ENCODE measurements at regions not wholly inside any gene's neighbourhood (a gene's known extent, or its start where the extent isn't known, plus 50 kb on each side); places are given as distances from the start of the nearest gene placed in this dataset.
A peak's percentile ranks its signal among the peaks of the same experiment; 100 is the strongest.
"Not testable (repeated sequence)": the region's sequence is repeated elsewhere in the genome, so short reads cannot be mapped to it uniquely, and the experiment has no call there.

DNA sequence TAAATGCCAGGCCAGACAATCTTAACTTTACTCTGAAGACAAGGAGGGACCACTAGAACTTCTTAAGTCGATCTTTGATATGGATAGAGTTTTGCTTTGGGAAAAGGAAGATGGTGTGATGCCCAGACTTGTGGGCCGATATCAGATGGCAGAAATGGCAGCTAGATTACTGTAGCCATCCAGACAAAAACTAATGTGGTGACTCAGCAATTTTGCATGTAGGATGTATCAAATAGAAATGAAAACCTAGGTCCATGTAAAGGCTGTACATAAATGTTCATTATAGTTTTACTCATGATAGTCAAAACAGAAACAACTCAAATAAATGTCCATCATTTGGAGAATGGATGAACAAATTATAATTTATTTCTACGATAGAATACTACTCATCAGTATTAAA is 121.5 kb downstream of the APIP start:
- DNase-seq (ENCODE audit: low read depth) = no peak

DNA sequence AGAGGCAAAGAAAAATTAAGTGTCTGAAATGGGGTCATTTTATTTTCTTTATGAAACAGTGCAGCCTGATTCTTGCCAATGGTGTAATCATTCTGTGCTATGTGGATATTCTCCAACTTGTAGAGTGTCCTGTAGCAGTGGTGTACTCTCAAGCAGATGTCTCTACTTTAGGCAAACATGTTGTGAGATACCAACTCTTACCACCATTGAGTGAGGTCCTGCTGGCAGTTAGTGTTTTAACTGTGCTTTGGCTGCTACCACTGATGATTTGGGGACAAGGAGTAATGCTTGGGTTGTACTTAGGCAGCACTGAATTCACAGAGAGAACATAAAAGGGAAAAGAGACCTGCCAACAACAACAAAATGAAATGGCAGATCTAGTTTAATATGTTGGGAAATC is 122.5 kb downstream of the APIP start:
- no peak for DNase-seq (ENCODE audit: low read depth)

DNA sequence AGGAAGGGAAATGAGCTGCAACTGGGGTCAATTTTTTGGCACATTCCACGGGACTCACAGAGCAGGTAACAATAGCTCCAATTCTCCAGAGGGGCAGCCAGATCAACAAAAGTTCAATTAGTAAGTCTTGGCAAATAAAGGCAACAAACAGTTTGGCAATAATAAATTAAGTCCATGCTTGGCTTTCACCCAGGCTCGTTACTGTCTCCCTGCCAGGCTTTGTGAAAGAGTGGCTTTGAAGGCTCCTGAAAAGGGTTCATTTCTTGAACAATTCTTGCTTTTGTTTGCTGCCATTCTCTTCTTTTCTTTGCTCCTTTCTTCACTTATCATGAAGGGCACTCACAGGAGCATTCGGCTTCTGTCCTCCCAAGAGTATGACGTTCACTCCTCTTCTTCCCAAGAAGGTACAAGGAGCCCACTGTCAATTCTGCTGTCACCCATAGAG is 123.3 kb downstream of the APIP start:
- DNase-seq (ENCODE audit: low read depth) = no peak

DNA sequence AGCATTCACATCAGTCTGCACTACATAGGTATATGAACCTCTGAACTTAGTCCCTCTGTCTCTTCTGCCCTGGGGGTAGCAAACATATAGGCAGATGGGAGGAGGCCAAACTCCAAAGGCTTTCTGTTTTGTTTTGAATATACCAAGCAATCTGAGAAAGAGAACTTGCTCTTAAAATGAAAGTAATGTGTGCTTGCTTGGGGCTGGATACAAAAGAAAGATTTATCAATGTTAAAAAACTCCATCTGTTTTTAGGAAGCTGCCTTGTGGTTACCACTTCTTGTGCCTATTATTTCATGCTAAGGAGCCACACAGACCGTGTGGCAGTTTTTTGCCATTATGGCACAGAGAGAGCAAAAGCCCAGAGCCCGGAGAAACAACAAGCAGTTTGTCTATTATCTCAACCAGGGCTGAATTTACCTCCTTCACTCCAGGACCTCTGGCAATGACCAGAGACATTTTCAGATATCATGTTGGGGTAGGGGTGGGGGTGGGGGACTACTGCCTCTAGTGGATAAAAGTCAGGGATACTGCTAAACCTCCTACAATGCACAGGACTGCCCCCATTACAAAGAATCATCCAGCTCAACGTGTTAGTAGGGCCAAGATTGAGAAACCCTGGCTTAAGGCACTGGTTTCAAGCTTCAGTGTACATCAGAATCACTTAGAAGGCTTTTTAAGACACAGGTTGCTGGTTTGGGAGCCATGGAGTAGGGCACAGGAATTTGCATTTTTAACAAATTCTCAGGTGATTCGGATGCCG is 124.2 kb downstream of the APIP start:
- DNase-seq (ENCODE audit: low read depth) = no peak

DNA sequence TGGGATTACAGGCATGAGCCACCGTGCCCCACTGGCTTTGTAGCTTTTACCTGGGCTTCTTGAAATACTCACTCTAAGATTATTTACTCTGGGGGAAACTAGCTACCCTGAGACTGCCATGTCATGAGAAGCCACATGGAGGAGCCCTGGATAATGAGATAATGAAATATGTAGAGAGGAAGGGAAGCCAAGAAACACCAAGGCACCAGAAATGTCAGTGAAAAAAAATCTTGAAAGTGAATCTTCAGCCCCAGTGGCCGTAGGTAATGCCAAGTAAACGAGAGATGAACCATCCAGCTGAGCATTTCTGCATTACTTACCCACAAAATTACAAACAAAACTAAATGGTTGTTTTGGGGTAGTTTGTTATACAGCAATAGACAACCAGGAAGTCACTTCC is 125.6 kb downstream of the APIP start:
- DNase-seq (ENCODE audit: low read depth) = no peak

DNA sequence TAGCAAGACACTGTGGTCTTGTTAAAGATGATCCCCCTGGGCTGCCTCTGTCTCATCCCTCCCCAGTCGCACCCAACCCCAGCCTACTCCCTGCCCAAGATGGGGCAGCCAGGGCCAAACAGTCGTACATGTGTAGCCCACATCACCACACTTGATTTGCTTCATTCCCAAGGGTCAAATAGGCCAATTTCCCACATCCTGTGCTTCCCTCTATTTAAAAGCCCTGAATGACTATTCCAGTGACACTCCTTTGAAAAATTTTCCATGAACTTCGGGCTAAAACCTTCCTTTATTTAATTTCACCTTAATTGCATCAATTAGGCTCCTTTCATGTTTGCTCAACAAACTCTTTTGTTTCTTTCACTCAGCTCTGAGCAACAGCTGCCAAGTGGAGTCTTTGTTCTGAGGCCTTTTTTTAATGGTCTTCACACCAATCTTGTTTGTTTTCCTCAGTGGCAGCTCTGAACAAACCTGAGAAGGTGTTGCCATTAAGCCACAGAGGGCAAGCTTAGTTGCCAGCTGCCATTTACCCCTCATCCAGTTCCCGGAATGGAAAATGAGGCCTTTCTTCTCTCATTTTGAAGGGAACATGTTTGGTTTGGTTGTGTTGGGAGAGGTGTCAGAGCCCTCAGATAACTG is 126.9 kb downstream of the APIP start:
- DNase-seq (ENCODE audit: low read depth) = no peak

DNA sequence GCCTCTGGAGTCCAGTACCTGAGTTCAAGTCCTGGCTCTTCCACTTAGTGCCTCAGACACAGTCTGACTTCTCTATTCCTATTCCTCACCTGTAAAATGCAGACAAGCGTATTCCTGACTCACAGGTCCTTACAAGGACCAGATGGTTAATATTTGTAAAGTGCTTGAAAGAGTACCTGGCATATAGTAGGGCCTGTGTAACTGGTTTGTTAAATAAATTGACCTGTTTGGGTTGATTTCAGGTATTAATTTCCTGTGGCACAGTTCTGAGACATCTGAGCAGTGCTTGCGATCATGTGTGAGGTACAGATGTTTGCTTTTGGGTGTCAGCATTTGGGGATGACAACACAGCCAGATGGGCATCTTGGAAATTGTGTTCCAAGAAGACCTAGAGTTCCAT is 127.5 kb downstream of the APIP start:
- no peak for DNase-seq (ENCODE audit: low read depth)

DNA sequence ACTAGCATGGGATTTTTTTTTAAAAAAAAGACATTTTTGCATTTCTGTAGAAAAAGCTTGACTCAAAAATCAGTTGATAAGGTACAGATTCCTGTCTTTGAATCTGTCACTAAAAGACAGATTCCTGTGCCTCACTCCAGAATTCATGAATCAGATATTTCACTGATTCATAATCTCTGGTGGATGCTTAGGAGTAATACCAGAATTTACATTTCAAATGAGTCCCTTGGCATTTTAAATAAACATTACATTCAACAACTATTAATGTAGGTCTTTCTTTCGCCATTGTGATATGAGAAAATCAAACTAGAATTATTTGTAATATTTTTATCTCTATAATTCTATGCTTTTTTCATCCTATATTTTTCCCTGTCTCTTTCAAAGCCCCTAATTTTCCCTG is 128.3 kb downstream of the APIP start:
- DNase-seq (ENCODE audit: low read depth) = no peak

DNA sequence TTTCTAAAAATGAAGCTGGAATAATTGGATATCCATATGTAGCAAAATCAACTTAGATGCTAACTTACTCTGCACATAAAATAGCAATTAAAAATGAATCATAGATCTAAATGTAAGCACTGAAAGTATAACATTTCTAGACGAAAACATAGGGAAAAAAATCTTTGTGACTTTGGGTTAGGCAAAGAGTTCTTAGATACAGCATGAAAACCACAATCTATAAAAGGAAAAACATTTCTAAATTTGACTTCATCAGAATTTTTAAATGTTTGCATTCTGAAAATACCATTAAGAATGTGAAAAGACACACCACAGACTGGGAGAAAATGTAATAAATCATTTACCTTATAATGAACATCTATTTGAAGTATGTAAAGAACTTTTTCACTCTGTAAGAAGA is 128.8 kb downstream of the APIP start:
- DNase-seq (ENCODE audit: low read depth) = no peak

DNA sequence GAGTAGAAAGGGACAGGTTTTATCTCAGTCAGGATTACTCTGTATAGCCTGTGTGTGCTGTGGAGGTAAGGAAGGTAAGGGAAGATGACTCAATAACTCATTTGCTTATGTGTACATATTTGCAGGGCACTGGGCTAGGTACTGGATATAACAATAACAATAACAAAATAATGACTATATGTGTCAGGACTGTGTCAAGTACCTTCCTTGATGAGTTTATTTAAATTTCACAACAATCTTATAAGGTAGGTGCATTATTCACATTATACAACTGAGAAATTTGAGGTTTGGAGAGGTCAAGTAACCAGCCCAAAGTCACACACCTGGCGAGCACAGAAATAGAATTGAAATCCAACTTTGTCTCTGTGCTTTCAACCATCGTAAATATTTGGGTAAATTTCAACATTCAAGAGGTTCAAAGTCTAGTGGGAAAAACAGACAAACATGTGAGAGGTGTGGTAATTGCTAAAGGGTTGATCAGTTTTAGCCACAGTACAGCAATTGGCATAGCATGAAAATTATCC is 131.8 kb downstream of the APIP start:
- no peak for DNase-seq (ENCODE audit: low read depth)

DNA sequence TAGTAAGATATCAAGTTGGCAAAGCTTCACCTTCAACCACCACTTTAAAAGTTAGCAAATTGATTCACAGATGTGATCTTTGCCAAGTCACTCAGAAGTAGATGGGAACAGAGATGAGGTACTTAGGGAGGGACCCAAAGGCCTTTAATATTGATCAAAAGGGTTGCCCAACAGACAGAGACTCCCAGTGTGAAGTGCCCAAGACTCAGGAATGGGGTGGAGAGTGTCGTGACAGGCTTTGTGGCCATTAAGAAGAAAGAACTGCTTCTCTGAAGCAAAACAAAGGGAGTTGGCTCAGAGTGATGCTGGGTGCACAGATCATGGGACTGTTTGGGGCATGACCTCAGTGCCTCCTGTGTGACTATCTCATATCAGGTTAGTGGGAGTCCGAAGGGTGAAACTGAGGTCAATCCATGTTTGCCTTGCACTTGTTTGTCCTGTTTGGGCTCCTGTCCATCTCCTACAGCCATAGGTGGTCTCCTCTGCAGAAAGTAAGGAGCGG is 132.3 kb downstream of the APIP start:
- no peak for DNase-seq (ENCODE audit: low read depth)

DNA sequence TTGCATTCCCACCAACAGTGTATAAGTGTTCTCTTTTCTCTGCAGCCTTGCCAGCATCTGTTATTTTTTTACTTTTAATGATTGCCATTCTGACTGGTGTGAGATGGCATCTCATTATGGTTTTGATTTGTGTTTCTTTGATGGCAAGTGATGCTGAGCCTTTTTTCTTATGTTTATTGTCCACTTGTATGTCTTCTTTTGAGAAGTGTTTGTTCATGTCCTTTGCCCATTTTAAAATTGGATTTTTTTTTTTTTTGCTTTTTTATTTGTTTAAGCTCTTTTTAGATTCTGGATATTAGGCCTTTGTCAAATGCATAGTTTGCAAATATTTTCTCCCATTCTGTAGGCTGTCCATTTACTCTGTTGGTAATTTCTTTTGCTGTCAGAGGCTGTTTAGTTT is 134.4 kb downstream of the APIP start:
- DNase-seq (ENCODE audit: low read depth) = not testable (repeated sequence)

DNA sequence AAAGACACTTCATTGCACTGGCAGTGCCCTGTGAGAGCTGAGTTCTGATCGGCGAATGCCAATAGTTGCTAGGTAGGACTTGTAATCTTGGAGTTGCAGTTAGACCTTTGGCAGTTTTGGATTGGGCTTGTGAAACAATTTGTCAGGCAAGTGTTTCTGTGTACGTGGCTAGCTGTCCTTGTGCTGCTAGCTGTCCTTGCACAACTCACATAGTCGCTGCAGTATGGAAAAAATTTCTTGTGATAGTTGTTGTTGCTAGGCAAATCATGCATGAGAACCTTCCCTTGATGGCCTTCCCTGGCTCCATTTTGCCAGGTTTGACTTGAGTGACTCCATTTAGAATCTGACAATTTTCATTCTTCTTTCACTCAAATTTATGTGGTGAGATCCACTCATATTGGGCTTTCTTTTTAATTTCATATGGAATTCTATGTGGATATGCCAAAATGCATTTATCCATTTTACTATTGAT is 140.7 kb downstream of the APIP start:
- no peak for DNase-seq (ENCODE audit: low read depth)

DNA sequence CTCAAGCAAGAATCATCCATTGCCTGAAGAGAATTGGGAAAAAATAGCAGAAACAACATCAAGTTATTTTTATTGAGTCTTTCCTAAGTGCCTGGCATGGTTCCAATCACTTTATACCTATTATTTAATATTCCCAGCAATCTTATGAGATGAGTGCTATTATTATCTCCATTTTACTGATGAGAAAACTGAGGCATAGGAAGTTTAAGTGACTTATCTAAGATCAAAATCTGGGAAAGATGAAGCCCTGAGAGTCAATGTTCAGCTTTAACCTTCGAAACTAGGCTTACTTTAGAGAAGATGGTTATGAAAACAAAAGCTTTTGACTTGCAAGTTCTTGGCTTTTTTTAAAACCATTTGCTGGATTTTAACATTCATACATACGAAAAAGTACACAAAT is 141.6 kb downstream of the APIP start:
- no peak for DNase-seq (ENCODE audit: low read depth)

DNA sequence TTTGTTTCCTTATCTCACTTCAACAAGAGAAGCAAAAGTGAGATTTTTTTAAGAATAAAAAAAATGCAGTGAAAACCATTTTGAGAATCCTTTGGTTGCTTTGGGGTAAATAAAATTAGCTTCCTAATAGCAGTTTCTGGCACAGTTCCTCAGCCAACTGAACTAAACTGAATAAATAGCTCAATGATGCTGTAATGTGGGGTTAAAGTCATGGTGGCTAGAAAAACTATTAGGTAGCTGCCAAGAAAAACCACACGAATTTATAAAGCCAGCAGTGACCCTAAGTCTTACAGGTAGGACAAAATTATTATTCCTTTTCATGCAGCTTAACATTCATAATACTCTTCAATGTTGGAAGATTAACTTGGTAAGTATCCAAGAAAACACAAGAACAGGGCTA is 142.4 kb downstream of the APIP start:
- peak; percentile 72 for DNase-seq (ENCODE audit: low read depth)

DNA sequence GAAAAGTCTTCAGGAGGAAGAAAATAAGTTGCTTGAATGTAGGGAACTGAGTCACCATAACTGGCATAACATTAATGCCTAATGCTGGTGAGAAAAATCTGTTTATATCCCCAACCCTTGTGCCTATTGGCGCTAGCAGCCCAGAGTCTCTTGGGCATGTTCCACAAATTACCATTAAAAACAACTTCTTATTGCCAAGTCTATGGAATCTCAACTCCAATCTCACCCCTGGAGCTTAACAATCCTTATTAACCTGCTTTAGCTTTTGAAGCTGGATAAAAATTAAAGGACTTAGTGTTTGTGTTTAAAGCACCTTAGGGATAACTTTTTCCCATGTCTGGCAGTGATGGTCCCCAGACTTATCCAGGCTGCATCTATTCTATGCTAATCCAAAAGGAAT is 143.0 kb downstream of the APIP start:
- no peak for DNase-seq (ENCODE audit: low read depth)

DNA sequence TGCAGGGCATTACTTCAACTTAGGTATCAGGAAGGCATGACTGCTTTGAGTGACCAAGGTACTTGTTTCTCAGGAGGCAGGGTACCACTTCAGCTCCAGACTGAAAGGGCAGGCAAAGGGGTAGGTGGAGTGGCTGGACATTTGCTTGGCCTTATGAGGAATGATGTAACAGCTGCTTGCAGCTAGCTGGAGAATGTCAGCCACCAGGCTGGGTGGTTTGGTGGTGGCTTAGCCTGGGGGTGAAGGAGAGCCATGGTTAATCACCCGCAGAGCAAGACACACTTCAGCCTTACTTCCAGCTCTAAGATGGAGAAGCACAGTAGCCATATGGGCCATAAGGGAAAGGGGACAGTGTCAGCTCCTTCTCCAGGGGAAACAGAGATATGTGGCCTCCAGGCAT is 146.1 kb downstream of the APIP start:
- DNase-seq (ENCODE audit: low read depth) = no peak

DNA sequence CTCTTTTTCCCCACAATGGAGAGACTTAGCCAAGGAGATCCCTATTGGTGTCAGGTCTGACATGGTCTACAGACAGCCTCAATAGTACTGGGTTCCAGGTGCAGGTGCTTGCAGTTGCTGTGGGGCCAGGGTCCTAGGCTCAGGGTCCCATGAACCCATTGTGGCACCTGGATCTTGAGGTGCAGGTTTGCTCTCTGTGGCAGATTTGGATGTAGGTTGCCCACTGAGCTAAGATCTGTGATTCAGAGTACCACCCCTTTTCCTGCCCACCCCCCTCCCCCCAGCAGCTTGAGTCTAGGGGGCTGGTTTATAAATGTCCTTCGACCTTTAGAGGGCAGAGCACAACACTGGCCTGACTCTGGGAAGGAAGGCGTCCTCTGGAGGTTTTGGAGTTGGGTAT is 147.0 kb downstream of the APIP start:
- DNase-seq (ENCODE audit: low read depth) = no peak

DNA sequence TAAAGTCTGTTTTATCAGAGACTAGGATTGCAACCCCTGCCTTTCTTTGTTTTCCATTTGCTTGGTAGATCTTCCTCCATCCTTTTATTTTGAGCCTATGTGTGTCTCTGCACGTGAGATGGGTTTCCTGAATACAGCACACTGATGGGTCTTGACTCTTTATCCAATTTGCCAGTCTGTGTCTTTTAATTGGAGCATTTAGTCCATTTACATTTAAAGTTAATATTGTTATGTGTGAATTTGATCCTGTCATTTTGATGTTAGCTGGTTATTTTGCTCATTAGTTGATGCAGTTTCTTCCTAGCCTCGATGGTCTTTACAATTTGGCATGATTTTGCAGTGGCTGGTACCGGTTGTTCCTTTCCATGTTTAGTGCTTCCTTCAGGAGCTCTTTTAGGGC is 141.7 kb downstream of the EHF start:
- DNase-seq (ENCODE audit: low read depth) = not testable (repeated sequence)

DNA sequence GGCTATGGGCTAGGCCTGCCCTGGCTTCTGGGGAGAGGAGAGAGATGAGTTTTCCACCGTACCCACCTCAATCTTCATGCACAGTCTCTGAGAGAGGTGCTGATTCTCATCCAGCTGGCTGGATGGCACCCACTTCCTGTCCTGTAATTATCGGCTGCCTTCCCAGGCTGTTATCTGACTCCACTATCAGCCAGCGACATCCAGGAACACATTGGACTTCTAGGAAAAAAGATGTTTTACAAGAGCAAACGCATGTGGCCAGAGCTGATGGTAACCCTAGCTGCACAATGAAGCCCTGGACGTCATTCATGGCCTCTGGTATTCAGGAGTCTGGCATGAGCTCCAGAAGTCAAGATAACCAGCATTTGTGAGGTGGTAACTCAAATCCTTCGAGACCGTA is 137.4 kb downstream of the EHF start:
- DNase-seq (ENCODE audit: low read depth) = peak; percentile 32

DNA sequence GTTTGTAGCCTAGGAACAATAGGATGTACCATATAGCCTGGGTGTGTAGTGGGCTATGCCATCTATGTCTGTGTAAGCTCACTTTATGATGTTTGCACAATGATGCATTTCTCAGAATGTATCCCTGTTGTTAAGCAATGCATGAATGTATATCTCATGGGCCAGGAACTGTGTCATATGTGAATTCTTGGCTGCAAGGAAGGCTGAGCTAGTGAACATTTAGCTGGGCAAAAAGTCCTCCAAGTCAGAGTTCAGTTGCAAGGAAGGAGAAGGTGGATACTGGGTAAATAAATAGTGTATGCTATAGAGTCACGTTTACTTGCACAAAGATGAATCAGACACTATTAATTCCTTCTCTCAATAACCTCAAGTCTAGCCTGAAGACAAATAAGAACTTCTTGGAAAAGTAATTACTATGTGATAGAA is 136.1 kb downstream of the EHF start:
- DNase-seq (ENCODE audit: low read depth) = no peak

DNA sequence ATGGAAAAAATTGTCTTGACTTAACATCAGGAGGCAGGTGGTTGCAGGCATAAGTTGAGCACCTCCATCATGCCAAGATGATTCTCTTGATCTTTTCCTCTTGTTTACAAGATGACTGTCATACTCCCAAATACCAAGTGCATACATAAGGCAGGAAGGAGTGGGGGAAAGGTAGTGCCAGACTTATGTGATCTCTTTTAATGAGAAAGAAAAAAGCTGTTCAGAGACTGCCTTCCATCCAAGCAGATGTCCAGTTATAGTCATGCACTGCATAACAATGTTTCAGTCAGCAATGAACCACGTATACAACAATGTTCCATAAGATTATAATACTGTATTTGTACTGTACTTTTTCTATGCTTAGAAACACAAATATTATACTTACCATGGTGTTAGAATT is 135.7 kb downstream of the EHF start:
- no peak for DNase-seq (ENCODE audit: low read depth)

DNA sequence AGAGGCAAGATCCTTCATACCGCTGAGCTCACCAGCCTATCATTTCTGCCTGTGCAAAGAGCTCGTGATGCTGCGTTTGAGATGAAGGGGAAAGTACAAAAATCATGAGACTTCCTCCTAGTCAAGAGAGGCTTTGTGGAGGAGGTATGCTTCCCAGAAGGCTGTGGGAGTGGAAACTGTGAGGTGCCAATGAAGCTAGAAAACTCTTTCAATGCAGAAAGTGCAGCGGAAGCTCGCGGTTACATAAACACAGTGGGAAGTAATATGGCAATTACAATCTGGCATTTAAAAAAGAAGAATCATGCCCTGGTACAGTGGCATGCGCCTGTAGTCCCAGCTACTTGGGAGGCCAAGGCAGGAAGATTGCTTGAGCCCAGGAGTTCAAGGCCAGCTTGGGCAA is 134.8 kb downstream of the EHF start:
- DNase-seq (ENCODE audit: low read depth) = no peak

Measured in iris pigment epithelial cell (primary cell).